ENCODE measurements at regions not wholly inside any gene's neighbourhood (a gene's known extent, or its start where the extent isn't known, plus 50 kb on each side); places are given as distances from the start of the nearest gene placed in this dataset.

DNA sequence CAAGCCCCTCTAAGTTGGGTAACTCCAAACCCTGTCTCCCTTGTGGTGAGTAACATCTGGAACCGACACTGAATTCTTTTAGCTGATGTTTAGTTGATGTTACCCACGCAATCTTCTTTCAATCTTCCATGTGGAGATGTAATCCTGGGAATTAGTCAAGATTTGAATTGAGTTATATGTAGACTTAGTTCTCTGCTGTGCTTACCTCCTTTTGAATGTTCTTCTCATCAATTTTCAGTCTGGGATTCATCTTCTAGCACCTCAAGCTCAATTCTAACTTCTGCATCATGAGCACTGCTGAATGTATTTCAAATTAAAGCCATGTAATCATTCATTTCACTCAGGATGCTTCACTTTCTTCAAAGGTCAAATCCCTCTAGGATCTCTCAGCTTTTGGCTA lies 270.6 kb downstream of the FAM170A start:
- TF ChIP-seq EZH2phosphoT487 (IDR thresholded peaks at IDR 0.05; ENCODE audit: insufficient read depth, low read depth) (no peak), EZH2 (IDR thresholded peaks at IDR 0.05; ENCODE audit: insufficient read depth, poor library complexity, severe bottlenecking) (no peak)

All from GM23248 (cell line).